PC-3 (cell line): ENCODE measurements at regions not wholly inside any gene's neighbourhood (a gene's known extent, or its start where the extent isn't known, plus 50 kb on each side); places are given as distances from the start of the nearest gene placed in this dataset.

ENCODE experiments used
- ATAC-seq: fragments of 200-7000 bp; cut with Tn5 transposase; 2 replicates; pipeline ENCODE4 v1.9.1; 2020; ENCODE audit warnings: mild to moderate bottlenecking, moderate library complexity
- BruUV-seq: library from RNA; stranded (reverse); fragments of 400-500 nt; replicated peaks from 2 replicates; lab custom pipeline; 2021; lab: Mats Ljungman, UMichigan
- CTCF ChIA-PET: fragments of 300-600 bp; sonication (Branson Sonifier 250); formaldehyde crosslinking; loops from one replicate; lab custom pipeline; 2022; ENCODE audit warnings: antibody characterized with exemption; lab: Charles Lee
- POLR2A ChIA-PET: fragments of 300-600 bp; sonication (Branson Sonifier 250); formaldehyde crosslinking; loops from one replicate; lab custom pipeline; 2022; ENCODE audit warnings: antibody characterized with exemption; ENCODE audit not compliant: unreplicated experiment; lab: Charles Lee
- DNase-seq: peaks from one replicate; pipeline ENCODE4 v3.0.0-alpha.2; 2015
- H2AFZ ChIP-seq: fragments of 300-600 bp; sonication (generic); 2 replicates; pipeline ENCODE4 v1.6.0; 2016; ENCODE audit warnings: antibody characterized with exemption, low read length
- H3F3A ChIP-seq: fragments of 300-600 bp; sonication (generic); one replicate; pipeline ENCODE4 v1.6.0; 2017; ENCODE audit warnings: antibody characterized with exemption, low read length, control low read depth, mild to moderate bottlenecking; ENCODE audit not compliant: unreplicated experiment
- H3K27ac ChIP-seq: fragments of 300-600 bp; sonication (generic); 2 replicates; pipeline ENCODE4 v1.5.1; 2016; ENCODE audit warnings: mild to moderate bottlenecking, low read length
- H3K27me3 ChIP-seq: fragments of 300-600 bp; sonication (generic); 2 replicates; pipeline ENCODE4 v1.6.1; 2016; ENCODE audit warnings: low read length, mixed read lengths
- H3K36me3 ChIP-seq: fragments of 300-600 bp; sonication (generic); 2 replicates; pipeline ENCODE4 v1.6.1; 2016; ENCODE audit warnings: low read depth, mixed run types, low read length, mixed read lengths
- H3K4me1 ChIP-seq: fragments of 300-600 bp; sonication (generic); 2 replicates; pipeline ENCODE4 v1.5.1; 2016; ENCODE audit warnings: low read length; ENCODE audit not compliant: insufficient read depth
- H3K4me2 ChIP-seq: fragments of 300-600 bp; sonication (generic); 2 replicates; pipeline ENCODE4 v1.6.0; 2016; ENCODE audit warnings: low read length
- H3K4me3 ChIP-seq: fragments of 300-600 bp; sonication (generic); 2 replicates; pipeline ENCODE4 v1.5.1; 2016; ENCODE audit warnings: mild to moderate bottlenecking, low read length, mixed read lengths
- H3K79me2 ChIP-seq: fragments of 300-600 bp; sonication (generic); 2 replicates; pipeline ENCODE4 v1.6.1; 2017; ENCODE audit warnings: low read length, mixed read lengths
- H3K9ac ChIP-seq: fragments of 300-600 bp; sonication (generic); 2 replicates; pipeline ENCODE4 v1.6.0; 2016; ENCODE audit warnings: mild to moderate bottlenecking, low read length
- H3K9me2 ChIP-seq: fragments of 300-600 bp; sonication (generic); replicated peaks from 2 replicates; pipeline ENCODE4 v1.6.1; 2016; ENCODE audit warnings: mixed run types, low read length, mixed read lengths
- H3K9me3 ChIP-seq: fragments of 300-600 bp; sonication (generic); 2 replicates; pipeline ENCODE4 v1.6.1; 2016; ENCODE audit warnings: low read length, mixed read lengths
- H4K20me1 ChIP-seq: fragments of 300-600 bp; sonication (generic); 2 replicates; pipeline ENCODE4 v1.6.1; 2016; ENCODE audit warnings: low read length, mixed read lengths
- CTCF ChIP-seq: fragments of 300-600 bp; sonication (generic); conservative IDR thresholded peaks from 2 replicates; pipeline ENCODE4 v1.5.1; 2017; ENCODE audit warnings: antibody characterized with exemption, low read depth, mild to moderate bottlenecking, low read length
- EZH2 ChIP-seq: fragments of 300-600 bp; sonication (generic); IDR thresholded peaks from one replicate; pipeline ENCODE4 v1.6.1; 2017; ENCODE audit warnings: antibody characterized with exemption, mild to moderate bottlenecking, low read length; ENCODE audit not compliant: unreplicated experiment
- EZH2phosphoT487 ChIP-seq: fragments of 300-600 bp; sonication (generic); IDR thresholded peaks from 2 replicates; pipeline ENCODE4 v1.6.1; 2018; ENCODE audit warnings: mild to moderate bottlenecking, antibody characterized with exemption, low read length, borderline replicate concordance
- intact Hi-C: fragments of 100-400 bp; cut with micrococcal nuclease; formaldehyde crosslinking; loops from 2 replicates; pipeline ENCODE4 v1.9.0; 2023

- Histone ChIP-seq H3K36me3 (no peaks in the 10 kb centered on the region), H3K9ac (no peak overlapping the region), H3K79me2 (no peaks in the 10 kb centered on the region), H3K4me3 (no peak overlapping the region), H2AFZ (no peak overlapping the region), H3K9me3 (peaks cover 5% of the 10 kb centered on the region; the same call in 1 of the 2 replicates), H3K27ac (no peak overlapping the region), H3K27me3 (no peaks in the 10 kb centered on the region), H3K4me1 (no peaks in the 10 kb centered on the region), H3F3A (no peaks in the 10 kb centered on the region), H4K20me1 (no peaks in the 10 kb centered on the region), H3K4me2 (no peak overlapping the region), H3K9me2 (no peaks in the 10 kb centered on the region)
- no peak for DNase-seq
- BruUV-seq: no TSS peak
- CTCF ChIA-PET: no interaction called here
- intact Hi-C loops: no loop called here
- POLR2A ChIA-PET: no interaction called here
- ATAC-seq: no peak
- TF ChIP-seq CTCF: no peak
These were observed 200.1 kb upstream of the NRG3 start for GRCh38 chr10:81674941-81675340.

- BruUV-seq: no TSS peak
- Histone ChIP-seq H3K4me2 (no peak overlapping the region), H3K9ac (no peak overlapping the region), H4K20me1 (no peaks in the 10 kb centered on the region), H3K79me2 (no peaks in the 10 kb centered on the region), H3K4me1 (no peaks in the 10 kb centered on the region), H3K9me2 (no peaks in the 10 kb centered on the region), H3K27me3 (no peaks in the 10 kb centered on the region), H3K9me3 (peaks cover 5% of the 10 kb centered on the region; the same call in 1 of the 2 replicates), H2AFZ (no peak overlapping the region), H3K27ac (no peak overlapping the region), H3F3A (no peaks in the 10 kb centered on the region), H3K4me3 (no peak overlapping the region), H3K36me3 (no peaks in the 10 kb centered on the region)
- ATAC-seq: no peak
- TF ChIP-seq EZH2phosphoT487 (no peak), CTCF (no peak), EZH2 (no peak)
- CTCF ChIA-PET: no interaction called here
- POLR2A ChIA-PET: no interaction called here
- DNase-seq: no peak
- intact Hi-C loops: no loop called here
These were observed 195.7 kb upstream of the NRG3 start for GRCh38 chr10:81679291-81679690.

- no peak overlapping the region for H3K9ac ChIP-seq
- no peak overlapping the region for H2AFZ ChIP-seq
- no peak overlapping the region for H3K4me2 ChIP-seq
- H4K20me1 ChIP-seq: no peaks in the 10 kb centered on the region
- H3K36me3 ChIP-seq: no peaks in the 10 kb centered on the region
- ChIA-PET POLR2A (no interaction called here), CTCF (no interaction called here)
- H3K27me3 ChIP-seq: no peaks in the 10 kb centered on the region
- no TSS peak for BruUV-seq
- peaks cover 5% of the 10 kb centered on the region; the same call in 1 of the 2 replicates for H3K9me3 ChIP-seq
- no peak for DNase-seq
- no peak overlapping the region for H3K27ac ChIP-seq
- intact Hi-C loops: no loop called here
- no peak for ATAC-seq
- no peaks in the 10 kb centered on the region for H3K79me2 ChIP-seq
- no peak for TF ChIP-seq EZH2
- TF ChIP-seq EZH2phosphoT487: no peak
- TF ChIP-seq CTCF: no peak
- no peak overlapping the region for H3K4me3 ChIP-seq
- H3K9me2 ChIP-seq: no peaks in the 10 kb centered on the region
- no peaks in the 10 kb centered on the region for H3K4me1 ChIP-seq
- H3F3A ChIP-seq: no peaks in the 10 kb centered on the region
These were observed 194.6 kb upstream of the NRG3 start for GRCh38 chr10:81680359-81680758.
